Liver (tissue), 3 donors: ENCODE measurements at regions not wholly inside any gene's neighbourhood (a gene's known extent, or its start where the extent isn't known, plus 50 kb on each side); places are given as distances from the start of the nearest gene placed in this dataset.

Experiments
- CTCF ChIP-seq: fragments of 150-350 bp; IDR thresholded peaks from 2 replicates; pipeline ENCODE4 v1.5.1; 2017; ENCODE audit warnings: improper control_type of control experiment, low read depth, low read length; ENCODE audit not compliant: missing input control
- EGR1 ChIP-seq, 2 donors: IDR thresholded peaks; 2 replicates each; pipeline ENCODE4 v1.6.1; 2016 to 2018; ENCODE audit warnings: antibody characterized with exemption in 2 of 2, low read depth in 2 of 2
- JUND ChIP-seq, 2 donors: IDR thresholded peaks; 2 replicates each; pipeline ENCODE4 v1.6.1; 2016; ENCODE audit warnings: antibody characterized with exemption in 2 of 2
- SP1 ChIP-seq: IDR thresholded peaks from 2 replicates; pipeline ENCODE4 v1.6.1; 2018; ENCODE audit warnings: antibody characterized with exemption, mild to moderate bottlenecking
- TAF1 ChIP-seq: conservative IDR thresholded peaks from 2 replicates; pipeline ENCODE4 v1.6.1; 2016; ENCODE audit warnings: antibody characterized with exemption, mild to moderate bottlenecking
- YY1 ChIP-seq: IDR thresholded peaks from 2 replicates; pipeline ENCODE4 v1.6.1; 2016; ENCODE audit warnings: antibody characterized with exemption, mild to moderate bottlenecking
- ZBTB33 ChIP-seq: IDR thresholded peaks from 2 replicates; pipeline ENCODE4 v1.6.1; 2016; ENCODE audit warnings: antibody characterized with exemption
- TF ChIP-seq, protein P1 (sequence below): IDR thresholded peaks from 2 replicates; pipeline ENCODE4 v1.6.1; 2016; ENCODE audit warnings: antibody characterized with exemption
- donor health status: healthy.
- donor health status: healthy.

GRCh38 chr3:78015856-78016255 is 976.0 kb downstream of the ROBO2 start:
- TF ChIP-seq CTCF (no peak), EGR1 (IDR thresholded peaks at IDR 0.05; ENCODE audit: low read depth in 2 of 2) (no peak), ZBTB33 (no peak), TAF1 (no peak), JUND (IDR thresholded peaks at IDR 0.05) (no peak), SP1 (no peak), YY1 (no peak)
- TF ChIP-seq, protein P1, sequence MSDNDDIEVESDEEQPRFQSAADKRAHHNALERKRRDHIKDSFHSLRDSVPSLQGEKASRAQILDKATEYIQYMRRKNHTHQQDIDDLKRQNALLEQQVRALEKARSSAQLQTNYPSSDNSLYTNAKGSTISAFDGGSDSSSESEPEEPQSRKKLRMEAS, result no peak
